Transverse colon (tissue), 4 donors: ENCODE measurements at regions not wholly inside any gene's neighbourhood (a gene's known extent, or its start where the extent isn't known, plus 50 kb on each side); places are given as distances from the start of the nearest gene placed in this dataset.

ENCODE experiments used
- DNase-seq: peaks from one replicate; pipeline ENCODE4 v3.0.0-alpha.2; 2019
- H3K27ac ChIP-seq, 4 donors: fragments of 200-600 bp; sonication (generic); 2 replicates each; pipeline ENCODE4 v1.5.1; 2016 to 2018; ENCODE audit warnings: inconsistent platforms in 4 of 4
- H3K27me3 ChIP-seq: fragments of 200-600 bp; sonication (generic); 2 replicates; pipeline ENCODE4 v1.5.1; 2017; ENCODE audit warnings: inconsistent platforms
- H3K36me3 ChIP-seq, 4 donors: fragments of 200-600 bp; sonication (generic); 2 replicates each; pipeline ENCODE4 v1.5.1; 2017 to 2019; ENCODE audit warnings: inconsistent platforms in 4 of 4
- H3K4me1 ChIP-seq, 4 donors: fragments of 200-600 bp; sonication (generic); 2 replicates each; pipeline ENCODE4 v1.5.1; 2017 to 2020; ENCODE audit warnings: inconsistent platforms in 4 of 4
- H3K4me3 ChIP-seq, 4 donors: fragments of 200-600 bp; sonication (generic); 1 replicate in 1 of 4; 2 replicates in 3 of 4; pipeline versions ENCODE4 v1.5.1 to v1.6.1; 2017 to 2019; ENCODE audit warnings: inconsistent platforms in 4 of 4
- H3K9me3 ChIP-seq, 2 donors: fragments of 200-600 bp; sonication (generic); 2 replicates each; pipeline ENCODE4 v1.5.1; 2017 to 2019; ENCODE audit warnings: inconsistent platforms in 2 of 2
- CTCF ChIP-seq, 5 experiments: fragments of 200-600 bp in 3 of 5; fragments of 450-650 bp in 2 of 5; sonication (generic) in 3 of 5; IDR thresholded peaks; 1 replicate in 2 of 5; 2 replicates in 3 of 5; pipeline ENCODE4 v1.5.1; 2016 to 2017; ENCODE audit warnings: antibody characterized with exemption in 5 of 5, inconsistent platforms in 3 of 5, mild to moderate bottlenecking in 2 of 5, moderate library complexity in 1 of 5
- EP300 ChIP-seq: sonication (generic); formaldehyde crosslinking; IDR thresholded peaks from one replicate; pipeline ENCODE4 v1.6.1; 2017; ENCODE audit warnings: antibody characterized with exemption, low read depth
- POLR2A ChIP-seq: fragments of 450-650 bp; IDR thresholded peaks from one replicate; pipeline ENCODE4 v1.6.1; 2016; ENCODE audit warnings: antibody characterized with exemption, mild to moderate bottlenecking, moderate library complexity
- POLR2AphosphoS5 ChIP-seq, 3 donors: sonication (generic); formaldehyde crosslinking; IDR thresholded peaks; one replicate each; pipeline ENCODE4 v1.6.1; 2016; ENCODE audit warnings: antibody characterized with exemption in 3 of 3
- WGBS, 2 donors: methylation state at CpG; one replicate each; pipeline ENCODE4 v1.1.5; 2018; ENCODE audit warnings: low coverage in 1 of 2; 5-methylcytosine and 5-hydroxymethylcytosine counted together
- in situ Hi-C, 4 donors: fragments of 200-750 bp; cut with MboI; loops; one replicate each; pipeline versions ENCODE4 v1.15.0 to v1.15.1; 2017; ENCODE audit warnings: low sequenced_read_pairs in 3 of 4, low pct_ligation_motif_present in 1 of 4, low pct_unique_long_range_greater_than_20kb in 1 of 4
- intact Hi-C: fragments of 100-400 bp; cut with DNase I; formaldehyde crosslinking; loops from one replicate; pipeline ENCODE4 v1.15.1; 2023; ENCODE audit warnings: low total_unique reads

- no peak for TF ChIP-seq EP300
- no peak for TF ChIP-seq POLR2AphosphoS5 (IDR thresholded peaks at IDR 0.05)
- no peak for TF ChIP-seq CTCF (IDR thresholded peaks at IDR 0.05)
- TF ChIP-seq POLR2A, result no peak
- DNase-seq, result no peak
- Histone ChIP-seq H3K27me3 (no peaks in the 10 kb centered on the region), H3K4me1 (peaks cover 0 to 19% (median 5%) of the 10 kb centered on the region in 4 donors), H3K9me3 (peaks cover 3 to 9% of the 10 kb centered on the region in 2 donors), H3K4me3 (no peak overlapping the region), H3K36me3 (no peaks in the 10 kb centered on the region), H3K27ac (no peak overlapping the region)
- intact Hi-C loops (no loop called here), in situ Hi-C loops (no loop called here)
- 66 to 75% methylated on average over 5 of the region's 5 CpGs for WGBS, 2 donors
Measured at GRCh38 chr2:83063511-83063910, 1395.6 kb downstream of the SUCLG1 start.

GRCh38 chr2:83058683-83059082 is 1400.4 kb downstream of the SUCLG1 start:
- peaks cover 0 to 3% (median under 1%) of the 10 kb centered on the region in 4 donors for H3K4me1 ChIP-seq
- TF ChIP-seq EP300 (no peak), CTCF (IDR thresholded peaks at IDR 0.05) (no peak), POLR2A (no peak), POLR2AphosphoS5 (IDR thresholded peaks at IDR 0.05) (no peak)
- H3K4me3 ChIP-seq, result no peak overlapping the region
- H3K27ac ChIP-seq, result no peak overlapping the region
- H3K9me3 ChIP-seq, result peaks cover 8 to 9% of the 10 kb centered on the region in 2 donors
- H3K27me3 ChIP-seq, result no peaks in the 10 kb centered on the region
- in situ Hi-C loops (no loop called here), intact Hi-C loops (no loop called here)
- WGBS, 2 donors, result 58 to 65% methylated on average over 2 of the region's 2 CpGs
- no peaks in the 10 kb centered on the region for H3K36me3 ChIP-seq
- DNase-seq, result no peak

- WGBS, 2 donors, result 22 to 23% methylated on average over 1 of the region's 1 CpG
- no peak overlapping the region for H3K27ac ChIP-seq
- in situ Hi-C loops, result no loop called here
Measured at GRCh38 chr2:83055376-83056010, 1403.6 kb downstream of the SUCLG1 start.

GRCh38 chr2:83054751-83055150 is 1404.3 kb downstream of the SUCLG1 start:
- no peaks in the 10 kb centered on the region for H3K36me3 ChIP-seq
- no peaks in the 10 kb centered on the region for H3K4me1 ChIP-seq
- 67 to 96% methylated on average over 2 of the region's 2 CpGs for WGBS, 2 donors
- no peaks in the 10 kb centered on the region for H3K27me3 ChIP-seq
- intact Hi-C loops, result no loop called here
- no peak overlapping the region for H3K4me3 ChIP-seq
- peaks cover 5 to 8% of the 10 kb centered on the region in 2 donors for H3K9me3 ChIP-seq
- TF ChIP-seq EP300 (no peak), CTCF (IDR thresholded peaks at IDR 0.05) (no peak), POLR2AphosphoS5 (IDR thresholded peaks at IDR 0.05) (no peak), POLR2A (no peak)
- no peak overlapping the region for H3K27ac ChIP-seq
- in situ Hi-C loops, result no loop called here
- no peak for DNase-seq

More at GRCh38 chr2:83055376-83056010, 1403.6 kb downstream of the SUCLG1 start:
- TF ChIP-seq POLR2A (no peak), POLR2AphosphoS5 (IDR thresholded peaks at IDR 0.05) (no peak), EP300 (no peak), CTCF (IDR thresholded peaks at IDR 0.05) (no peak)
- no peak for DNase-seq
- Histone ChIP-seq H3K9me3 (peaks cover 8 to 9% of the 10 kb centered on the region in 2 donors), H3K4me3 (no peak overlapping the region), H3K4me1 (no peaks in the 10 kb centered on the region), H3K36me3 (no peaks in the 10 kb centered on the region), H3K27me3 (no peaks in the 10 kb centered on the region)
- intact Hi-C loops, result no loop called here
